ENCODE measurements at regions not wholly inside any gene's neighbourhood (a gene's known extent, or its start where the extent isn't known, plus 50 kb on each side); places are given as distances from the start of the nearest gene placed in this dataset.

DNA sequence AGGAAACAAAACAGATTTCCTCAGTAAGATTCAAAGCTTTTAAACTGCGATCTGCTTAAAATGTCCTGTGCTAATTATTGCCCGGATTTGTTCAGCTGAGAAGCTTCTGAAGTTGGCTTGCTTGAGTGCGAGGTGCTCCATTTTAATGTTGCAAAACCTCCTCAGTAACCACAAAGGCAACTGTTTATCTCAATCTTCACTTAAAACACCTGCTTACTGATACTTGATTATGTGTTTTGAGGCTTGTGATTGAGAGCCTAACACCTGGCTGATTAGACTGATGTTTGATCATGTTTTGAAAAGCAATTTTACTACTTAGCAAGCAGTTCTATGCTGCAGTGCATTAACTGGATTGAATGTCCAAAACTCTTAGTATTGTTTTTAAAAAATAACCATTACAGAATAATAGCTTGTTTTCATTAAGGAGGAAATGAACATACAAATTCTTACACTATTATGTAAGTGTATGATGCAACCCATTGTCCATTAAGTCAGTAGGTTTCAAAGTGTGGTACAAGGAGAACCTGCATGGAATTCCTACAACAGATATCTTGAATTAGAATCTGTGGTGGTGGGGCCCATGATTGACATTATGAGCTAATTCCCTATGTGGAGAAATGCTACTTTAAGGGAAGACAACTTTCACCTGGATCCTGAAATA is 96.9 kb upstream of the FAM180A start:
- Histone ChIP-seq H3K4me3 (ENCODE audit: low read depth, low read length) (no peak overlapping the region), H3K9me3 (no peaks in the 10 kb centered on the region), H3K36me3 (ENCODE audit: control insufficient read depth, insufficient read depth, low read length) (no peaks in the 10 kb centered on the region), H3K27me3 (replicated peaks; ENCODE audit: control insufficient read depth, insufficient read depth, low read length) (no peaks in the 10 kb centered on the region), H3K4me1 (no peaks in the 10 kb centered on the region)
- no peak overlapping the region for H3K27ac Mint-ChIP-seq (ENCODE audit: unreplicated experiment)
- no peak overlapping the region for H3K4me3 Mint-ChIP-seq (ENCODE audit: unreplicated experiment)
- no peaks in the 10 kb centered on the region for H3K9me3 Mint-ChIP-seq (ENCODE audit: unreplicated experiment)
- no TSS peak for BruUV-seq (replicated peaks)
- H3K27me3 Mint-ChIP-seq (ENCODE audit: insufficient read depth, unreplicated experiment), result no peaks in the 10 kb centered on the region
- no peaks in the 10 kb centered on the region for H3K36me3 Mint-ChIP-seq (ENCODE audit: insufficient read depth, unreplicated experiment)
- DNase-seq, result no peak
- intact Hi-C loops (cut with micrococcal nuclease; ENCODE audit: unreplicated experiment), result no loop called here
- TF ChIP-seq, protein P1, sequence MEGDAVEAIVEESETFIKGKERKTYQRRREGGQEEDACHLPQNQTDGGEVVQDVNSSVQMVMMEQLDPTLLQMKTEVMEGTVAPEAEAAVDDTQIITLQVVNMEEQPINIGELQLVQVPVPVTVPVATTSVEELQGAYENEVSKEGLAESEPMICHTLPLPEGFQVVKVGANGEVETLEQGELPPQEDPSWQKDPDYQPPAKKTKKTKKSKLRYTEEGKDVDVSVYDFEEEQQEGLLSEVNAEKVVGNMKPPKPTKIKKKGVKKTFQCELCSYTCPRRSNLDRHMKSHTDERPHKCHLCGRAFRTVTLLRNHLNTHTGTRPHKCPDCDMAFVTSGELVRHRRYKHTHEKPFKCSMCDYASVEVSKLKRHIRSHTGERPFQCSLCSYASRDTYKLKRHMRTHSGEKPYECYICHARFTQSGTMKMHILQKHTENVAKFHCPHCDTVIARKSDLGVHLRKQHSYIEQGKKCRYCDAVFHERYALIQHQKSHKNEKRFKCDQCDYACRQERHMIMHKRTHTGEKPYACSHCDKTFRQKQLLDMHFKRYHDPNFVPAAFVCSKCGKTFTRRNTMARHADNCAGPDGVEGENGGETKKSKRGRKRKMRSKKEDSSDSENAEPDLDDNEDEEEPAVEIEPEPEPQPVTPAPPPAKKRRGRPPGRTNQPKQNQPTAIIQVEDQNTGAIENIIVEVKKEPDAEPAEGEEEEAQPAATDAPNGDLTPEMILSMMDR (IDR thresholded peaks at IDR 0.05; ENCODE audit: insufficient read depth in 1 of 2, low read depth in 1 of 2, low read length in 1 of 2, severe bottlenecking in 1 of 2, unreplicated experiment in 1 of 2), result no peak
- CTCF ChIA-PET, result no interaction called here
- POLR2A ChIA-PET, result no interaction called here
- H3K4me1 Mint-ChIP-seq (ENCODE audit: low read depth, unreplicated experiment), result peaks cover 9% of the 10 kb centered on the region

DNA sequence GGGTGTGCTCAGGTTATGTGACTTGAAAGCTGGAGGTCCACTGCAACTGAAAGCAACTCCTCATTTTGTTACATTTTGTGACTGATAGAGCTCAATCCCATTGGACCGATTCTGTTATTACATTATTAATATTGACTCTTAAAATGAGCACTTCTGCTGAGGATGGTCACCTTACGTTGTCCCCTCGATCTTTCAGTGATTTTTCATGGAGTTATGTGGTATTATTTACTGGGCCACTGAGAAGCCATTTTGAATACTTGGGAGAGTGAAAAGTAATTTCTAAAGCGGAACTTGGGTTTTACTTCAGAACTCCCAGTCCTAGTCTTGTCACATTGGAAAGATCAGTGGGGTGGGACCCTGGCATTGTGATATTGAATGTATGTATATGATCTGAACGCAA is 96.3 kb upstream of the FAM180A start:
- H3K4me3 Mint-ChIP-seq (ENCODE audit: unreplicated experiment), result no peak overlapping the region
- DNase-seq, result no peak
- CTCF ChIA-PET, result no interaction called here
- Histone ChIP-seq H3K9me3 (no peaks in the 10 kb centered on the region), H3K4me1 (no peaks in the 10 kb centered on the region), H3K36me3 (ENCODE audit: control insufficient read depth, insufficient read depth, low read length) (no peaks in the 10 kb centered on the region), H3K27me3 (replicated peaks; ENCODE audit: control insufficient read depth, insufficient read depth, low read length) (no peaks in the 10 kb centered on the region), H3K4me3 (ENCODE audit: low read depth, low read length) (no peak overlapping the region)
- peaks cover 9% of the 10 kb centered on the region for H3K4me1 Mint-ChIP-seq (ENCODE audit: low read depth, unreplicated experiment)
- no peaks in the 10 kb centered on the region for H3K27me3 Mint-ChIP-seq (ENCODE audit: insufficient read depth, unreplicated experiment)
- BruUV-seq (replicated peaks), result no TSS peak
- H3K27ac Mint-ChIP-seq (ENCODE audit: unreplicated experiment), result no peak overlapping the region
- intact Hi-C loops (cut with micrococcal nuclease; ENCODE audit: unreplicated experiment), result no loop called here
- TF ChIP-seq, protein P1 (IDR thresholded peaks at IDR 0.05; ENCODE audit: insufficient read depth in 1 of 2, low read depth in 1 of 2, low read length in 1 of 2, severe bottlenecking in 1 of 2, unreplicated experiment in 1 of 2), result no peak
- POLR2A ChIA-PET, result no interaction called here
- H3K9me3 Mint-ChIP-seq (ENCODE audit: unreplicated experiment), result no peaks in the 10 kb centered on the region
- no peaks in the 10 kb centered on the region for H3K36me3 Mint-ChIP-seq (ENCODE audit: insufficient read depth, unreplicated experiment)

DNA sequence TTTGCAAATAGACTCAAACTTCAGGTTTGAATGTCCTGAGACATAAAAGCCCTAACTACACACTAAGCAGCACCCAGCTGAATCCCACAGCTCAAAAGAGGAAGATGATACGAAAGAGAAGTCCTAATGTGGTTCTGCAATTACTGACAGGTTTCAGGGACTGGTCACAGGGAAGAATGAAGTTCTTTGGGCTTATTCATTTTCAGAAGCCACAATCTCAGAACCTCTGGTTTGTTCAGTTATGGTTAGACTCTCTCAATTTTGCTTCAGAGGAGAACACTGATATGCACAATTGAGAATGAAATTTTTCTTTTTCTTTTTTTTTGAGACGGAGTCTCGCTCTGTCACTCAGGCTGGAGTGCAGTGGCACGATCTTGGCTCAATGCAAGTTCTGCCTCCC is 94.6 kb upstream of the FAM180A start:
- H3K27me3 ChIP-seq (replicated peaks; ENCODE audit: control insufficient read depth, insufficient read depth, low read length), result no peaks in the 10 kb centered on the region
- H3K36me3 Mint-ChIP-seq (ENCODE audit: insufficient read depth, unreplicated experiment), result no peaks in the 10 kb centered on the region
- no peak overlapping the region for H3K4me3 Mint-ChIP-seq (ENCODE audit: unreplicated experiment)
- H3K9me3 ChIP-seq, result no peaks in the 10 kb centered on the region
- ChIA-PET POLR2A (no interaction called here), CTCF (no interaction called here)
- no peak overlapping the region for H3K27ac Mint-ChIP-seq (ENCODE audit: unreplicated experiment)
- DNase-seq, result no peak
- intact Hi-C loops (cut with micrococcal nuclease; ENCODE audit: unreplicated experiment), result no loop called here
- H3K4me1 ChIP-seq, result no peaks in the 10 kb centered on the region
- H3K4me1 Mint-ChIP-seq (ENCODE audit: low read depth, unreplicated experiment), result peaks cover 9% of the 10 kb centered on the region
- no peaks in the 10 kb centered on the region for H3K27me3 Mint-ChIP-seq (ENCODE audit: insufficient read depth, unreplicated experiment)
- no peak overlapping the region for H3K4me3 ChIP-seq (ENCODE audit: low read depth, low read length)
- no peaks in the 10 kb centered on the region for H3K36me3 ChIP-seq (ENCODE audit: control insufficient read depth, insufficient read depth, low read length)
- TF ChIP-seq, protein P1 (IDR thresholded peaks at IDR 0.05; ENCODE audit: insufficient read depth in 1 of 2, low read depth in 1 of 2, low read length in 1 of 2, severe bottlenecking in 1 of 2, unreplicated experiment in 1 of 2), result no peak
- no peaks in the 10 kb centered on the region for H3K9me3 Mint-ChIP-seq (ENCODE audit: unreplicated experiment)
- BruUV-seq (replicated peaks), result no TSS peak

All from Caco-2 (cell line).